Bronchial epithelial cell (primary cell): ENCODE measurements at regions not wholly inside any gene's neighbourhood (a gene's known extent, or its start where the extent isn't known, plus 50 kb on each side); places are given as distances from the start of the nearest gene placed in this dataset.

Experiments
- DNase-seq: peaks from one replicate; pipeline ENCODE4 v3.0.0-alpha.2; 2010; ENCODE audit warnings: low read depth
- FAIRE-seq: peaks from 2 replicates; lab custom pipeline; 2011; peaks lifted over from hg19 to GRCh38; lab: Jason Lieb, UNC
- H3K27me3 ChIP-seq: 2 replicates; pipeline ENCODE4 v1.5.1; 2011; ENCODE audit warnings: low read length; ENCODE audit not compliant: control insufficient read depth, insufficient read depth
- H3K36me3 ChIP-seq: 2 replicates; pipeline ENCODE4 v1.5.1; 2011; ENCODE audit warnings: low read length; ENCODE audit not compliant: control insufficient read depth, insufficient read depth
- H3K4me3 ChIP-seq: 2 replicates; pipeline ENCODE4 v1.5.1; 2011; ENCODE audit warnings: mild to moderate bottlenecking, low read depth, low read length, control low read depth
- CTCF ChIP-seq: IDR thresholded peaks from 2 replicates; pipeline ENCODE4 v1.5.1; 2011; ENCODE audit warnings: mild to moderate bottlenecking, moderate library complexity, low read length, control low read depth, inconsistent platforms; ENCODE audit not compliant: insufficient read depth, severe bottlenecking

GRCh38 chr2:59044736-59045135 is 803.6 kb upstream of the FANCL start:
- no peaks in the 10 kb centered on the region for H3K36me3 ChIP-seq
- TF ChIP-seq CTCF = no peak
- no peak overlapping the region for H3K4me3 ChIP-seq
- H3K27me3 ChIP-seq = no peaks in the 10 kb centered on the region
- no peak for FAIRE-seq
- DNase-seq = no peak

GRCh38 chr2:59041139-59041538 is 800.0 kb upstream of the FANCL start:
- no peak for FAIRE-seq
- TF ChIP-seq CTCF = no peak
- no peak for DNase-seq
- no peaks in the 10 kb centered on the region for H3K27me3 ChIP-seq
- no peaks in the 10 kb centered on the region for H3K36me3 ChIP-seq
- H3K4me3 ChIP-seq = no peak overlapping the region

- Histone ChIP-seq H3K36me3 (no peaks in the 10 kb centered on the region), H3K4me3 (no peak overlapping the region), H3K27me3 (no peaks in the 10 kb centered on the region)
- FAIRE-seq (no peak), DNase-seq (no peak)
- no peak for TF ChIP-seq CTCF
Observed at GRCh38 chr2:59034837-59035236, 793.7 kb upstream of the FANCL start.

- no peak for TF ChIP-seq CTCF
- FAIRE-seq = no peak
- DNase-seq = no peak
- Histone ChIP-seq H3K36me3 (no peaks in the 10 kb centered on the region), H3K27me3 (no peaks in the 10 kb centered on the region), H3K4me3 (no peak overlapping the region)
Observed at GRCh38 chr2:59034106-59034505, 793.0 kb upstream of the FANCL start.

- TF ChIP-seq CTCF = no peak
- DNase-seq = no peak
- Histone ChIP-seq H3K4me3 (no peak overlapping the region), H3K36me3 (no peaks in the 10 kb centered on the region), H3K27me3 (no peaks in the 10 kb centered on the region)
- no peak for FAIRE-seq
Observed at GRCh38 chr2:59033661-59034060, 792.5 kb upstream of the FANCL start.

- DNase-seq (no peak), FAIRE-seq (no peak)
- no peak overlapping the region for H3K4me3 ChIP-seq
- TF ChIP-seq CTCF = no peak
- H3K27me3 ChIP-seq = no peaks in the 10 kb centered on the region
- H3K36me3 ChIP-seq = no peaks in the 10 kb centered on the region
Observed at GRCh38 chr2:59032499-59032898, 791.4 kb upstream of the FANCL start.
